Endothelial cell of umbilical vein (primary cell): ENCODE measurements at regions not wholly inside any gene's neighbourhood (a gene's known extent, or its start where the extent isn't known, plus 50 kb on each side); places are given as distances from the start of the nearest gene placed in this dataset.

ENCODE experiments used
- BruUV-seq: library from RNA; stranded (reverse); fragments of 400-500 nt; replicated peaks from 2 replicates; lab custom pipeline; 2021; lab: Mats Ljungman, UMichigan
- CTCF ChIA-PET: fragments of 300-600, 350-600 bp; sonication (Branson Sonifier 250); formaldehyde crosslinking; loops from one replicate; lab custom pipeline; 2021; ENCODE audit warnings: antibody characterized with exemption, inconsistent platforms; lab: Charles Lee
- POLR2A ChIA-PET: fragments of 300-600, 350-600 bp; sonication (Branson Sonifier 250); formaldehyde crosslinking; loops from one replicate; lab custom pipeline; 2021; ENCODE audit warnings: antibody characterized with exemption, inconsistent platforms; lab: Charles Lee
- DNase-seq: peaks from one replicate; pipeline ENCODE4 v3.0.0-alpha.2; 2011; ENCODE audit warnings: low read depth, low spot score
- FAIRE-seq: peaks from 2 replicates; lab custom pipeline; 2011; peaks lifted over from hg19 to GRCh38; lab: Jason Lieb, UNC
- H2AFZ ChIP-seq: 2 replicates; pipeline ENCODE4 v1.6.0; 2012; ENCODE audit warnings: low read depth, low read length, control low read depth, inconsistent platforms
- H3K27ac ChIP-seq: 2 replicates; pipeline ENCODE4 v1.5.1; 2011; ENCODE audit warnings: low read depth, mild to moderate bottlenecking, control low read depth, low read length, moderate library complexity; ENCODE audit not compliant: insufficient read depth
- H3K27me3 ChIP-seq, 2 experiments: 2 replicates each; pipeline versions ENCODE4 v1.6.0 to v1.6.1; 2011; ENCODE audit warnings: low read length in 2 of 2, mixed read lengths in 1 of 2; ENCODE audit not compliant: control insufficient read depth in 2 of 2, insufficient read depth in 2 of 2
- H3K36me3 ChIP-seq, 2 experiments: 2 replicates in 1 of 2; 3 replicates in 1 of 2; pipeline ENCODE4 v1.5.1; 2011; ENCODE audit warnings: low read length in 2 of 2, mild to moderate bottlenecking in 1 of 2, moderate library complexity in 1 of 2; ENCODE audit not compliant: control insufficient read depth in 2 of 2, insufficient read depth in 2 of 2; ENCODE audit errors: extremely low read depth in 1 of 2
- H3K4me1 ChIP-seq: 3 replicates; pipeline ENCODE4 v1.5.1; 2011; ENCODE audit warnings: mild to moderate bottlenecking, low read length; ENCODE audit not compliant: control insufficient read depth, insufficient read depth; ENCODE audit errors: extremely low read depth
- H3K4me2 ChIP-seq: 2 replicates; pipeline ENCODE4 v1.6.1; 2011; ENCODE audit warnings: low read length, control low read depth, mixed read lengths; ENCODE audit not compliant: insufficient read depth
- H3K4me3 ChIP-seq, 3 experiments: fragments of 200-600 bp in 1 of 3; sonication (generic), shearing (Covaris generic) in 1 of 3; replicated peaks in 1 of 3; 2 replicates each; pipeline ENCODE4 v1.5.1; 2011 to 2016; ENCODE audit warnings: control low read depth in 3 of 3, low read length in 3 of 3, mild to moderate bottlenecking in 2 of 3, inconsistent platforms in 1 of 3, low read depth in 1 of 3, moderate library complexity in 1 of 3; ENCODE audit not compliant: insufficient read depth in 1 of 3
- H3K79me2 ChIP-seq: 2 replicates; pipeline ENCODE4 v1.6.0; 2012; ENCODE audit warnings: low read length, inconsistent platforms; ENCODE audit not compliant: control insufficient read depth, insufficient read depth
- H3K9ac ChIP-seq: replicated peaks from 2 replicates; pipeline ENCODE3; 2011; ENCODE audit warnings: low read length, control low read depth; ENCODE audit not compliant: insufficient read depth; ENCODE audit errors: extremely low read depth
- H3K9me1 ChIP-seq: replicated peaks from 3 replicates; pipeline ENCODE4 v1.6.0; 2011; ENCODE audit warnings: mild to moderate bottlenecking, low read length; ENCODE audit not compliant: control insufficient read depth, insufficient read depth; ENCODE audit errors: extremely low read depth
- H3K9me3 ChIP-seq: replicated peaks from 2 replicates; pipeline ENCODE4 v1.5.1; 2012; ENCODE audit warnings: low read length, inconsistent platforms; ENCODE audit not compliant: control insufficient read depth, insufficient read depth
- H4K20me1 ChIP-seq: replicated peaks from 2 replicates; pipeline ENCODE3; 2011; ENCODE audit warnings: mild to moderate bottlenecking, low read length; ENCODE audit not compliant: control insufficient read depth, insufficient read depth; ENCODE audit errors: extremely low read depth
- CTCF ChIP-seq, 2 donors: IDR thresholded peaks; 1 replicate in 1 of 2; 2 replicates in 1 of 2; pipeline ENCODE4 v1.5.1; 2011; ENCODE audit warnings: low read length in 2 of 2, mild to moderate bottlenecking in 2 of 2, moderate library complexity in 2 of 2, control low read depth in 1 of 2, inconsistent platforms in 1 of 2, low read depth in 1 of 2; ENCODE audit not compliant: insufficient read depth in 1 of 2; ENCODE audit errors: extremely low read depth in 1 of 2
- EZH2 ChIP-seq: IDR thresholded peaks from 2 replicates; pipeline ENCODE4 v1.6.1; 2012; ENCODE audit warnings: borderline replicate concordance, low read depth, mild to moderate bottlenecking, moderate library complexity, low read length, inconsistent platforms; ENCODE audit not compliant: severe bottlenecking
- FOS ChIP-seq: IDR thresholded peaks from 2 replicates; pipeline ENCODE4 v1.6.1; 2011; ENCODE audit warnings: mild to moderate bottlenecking, low read length, moderate library complexity, borderline replicate concordance; ENCODE audit not compliant: insufficient read depth
- GATA2 ChIP-seq: IDR thresholded peaks from 2 replicates; pipeline ENCODE4 v1.7.0; 2011; ENCODE audit warnings: low read depth, mild to moderate bottlenecking, moderate library complexity, mixed read lengths, low read length; ENCODE audit not compliant: insufficient read length, insufficient read depth
- JUN ChIP-seq: IDR thresholded peaks from 2 replicates; pipeline ENCODE4 v1.6.1; 2011; ENCODE audit warnings: borderline replicate concordance, low read depth; ENCODE audit not compliant: insufficient read length, insufficient read depth
- MAX ChIP-seq: IDR thresholded peaks from 2 replicates; pipeline ENCODE4 v1.6.1; 2011; ENCODE audit not compliant: insufficient read depth, insufficient read length
- MYC ChIP-seq: IDR thresholded peaks from one replicate; pipeline ENCODE4 v1.6.1; 2011; ENCODE audit warnings: mild to moderate bottlenecking, low read depth, low read length
- POLR2A ChIP-seq: IDR thresholded peaks from 2 replicates; pipeline ENCODE4 v1.6.1; 2012; ENCODE audit warnings: low read depth, mild to moderate bottlenecking, control low read depth, low read length
- POLR2AphosphoS5 ChIP-seq: IDR thresholded peaks from 2 replicates; pipeline ENCODE4 v1.6.1; 2012; ENCODE audit warnings: low read depth, mild to moderate bottlenecking, control low read depth, low read length, moderate library complexity; ENCODE audit not compliant: insufficient read depth
- dilution Hi-C: fragments of 300-500 bp; cut with MboI; formaldehyde crosslinking; loops from one replicate; pipeline ENCODE4 v1.15.0; 2019; ENCODE audit warnings: low sequenced_read_pairs; ENCODE audit not compliant: extremely low pct_ligation_motif_present
- intact Hi-C: fragments of 100-400 bp; cut with micrococcal nuclease; formaldehyde crosslinking; loops from one replicate; pipeline ENCODE4 v1.10.0; 2022

- Histone ChIP-seq H3K79me2 (no peaks in the 10 kb centered on the region), H4K20me1 (no peaks in the 10 kb centered on the region), H2AFZ (no peak overlapping the region), H3K4me1 (no peaks in the 10 kb centered on the region), H3K9ac (no peak overlapping the region), H3K27ac (no peak overlapping the region), H3K9me1 (no peaks in the 10 kb centered on the region), H3K36me3 (no peaks in the 10 kb centered on the region), H3K27me3 (no peaks in the 10 kb centered on the region), H3K4me3 (no peak overlapping the region), H3K9me3 (no peaks in the 10 kb centered on the region), H3K4me2 (no peak overlapping the region)
- TF ChIP-seq EZH2 (no peak), JUN (no peak), CTCF (IDR thresholded peaks at IDR 0.05; ENCODE audit: extremely low read depth in 1 of 2, insufficient read depth in 1 of 2, low read depth in 1 of 2, low read length in 2 of 2) (no peak), POLR2AphosphoS5 (no peak), FOS (no peak)
- POLR2A ChIA-PET = no interaction called here
- intact Hi-C loops = no loop called here
- DNase-seq (no peak), FAIRE-seq (no peak)
- CTCF ChIA-PET = interaction anchor here (0.9 kb wide), 1 partner anchor 329 kb away, joined by 3 read pairs; no protein-coding TSS in a partner anchor
- BruUV-seq = no TSS peak
- dilution Hi-C loops = no loop called here
These were observed 360.8 kb downstream of the EPM2A start for GRCh38 chr6:145374570-145374969.

- Histone ChIP-seq H2AFZ (no peak overlapping the region), H3K79me2 (no peaks in the 10 kb centered on the region), H3K4me2 (no peak overlapping the region), H3K9me3 (no peaks in the 10 kb centered on the region), H4K20me1 (no peaks in the 10 kb centered on the region), H3K27ac (no peak overlapping the region), H3K27me3 (no peaks in the 10 kb centered on the region), H3K4me3 (no peak overlapping the region), H3K36me3 (no peaks in the 10 kb centered on the region), H3K4me1 (no peaks in the 10 kb centered on the region), H3K9ac (no peak overlapping the region), H3K9me1 (no peaks in the 10 kb centered on the region)
- intact Hi-C loops = no loop called here
- DNase-seq (no peak), FAIRE-seq (no peak)
- no peak for TF ChIP-seq MAX
- TF ChIP-seq CTCF (IDR thresholded peaks at IDR 0.05; ENCODE audit: extremely low read depth in 1 of 2, insufficient read depth in 1 of 2, low read depth in 1 of 2, low read length in 2 of 2) = no peak
- TF ChIP-seq MYC = no peak
- TF ChIP-seq FOS = no peak
- TF ChIP-seq EZH2 = no peak
- no peak for TF ChIP-seq POLR2AphosphoS5
- TF ChIP-seq POLR2A = no peak
- TF ChIP-seq JUN = no peak
- no peak for TF ChIP-seq GATA2
- ChIA-PET CTCF (interaction anchor here (0.9 kb wide), 1 partner anchor 328 kb away, joined by 3 read pairs; no protein-coding TSS in a partner anchor), POLR2A (no interaction called here)
- no TSS peak for BruUV-seq
- dilution Hi-C loops = no loop called here
These were observed 359.8 kb downstream of the EPM2A start for GRCh38 chr6:145375502-145375901.
